Esophagus (tissue), 2 donors: ENCODE measurements at regions not wholly inside any gene's neighbourhood (a gene's known extent, or its start where the extent isn't known, plus 50 kb on each side); places are given as distances from the start of the nearest gene placed in this dataset.

Experiments
- H3K27ac ChIP-seq, 2 donors: one replicate each; pipeline ENCODE4 v1.5.1; 2013; ENCODE audit warnings: low read depth in 2 of 2, mild to moderate bottlenecking in 2 of 2, inconsistent platforms in 1 of 2, low read length in 1 of 2, moderate library complexity in 1 of 2
- H3K27me3 ChIP-seq, 2 donors: one replicate each; pipeline ENCODE4 v1.6.1; 2013; ENCODE audit warnings: low read length in 2 of 2, control low read depth in 1 of 2, mild to moderate bottlenecking in 1 of 2; ENCODE audit not compliant: insufficient read depth in 2 of 2, control insufficient read depth in 1 of 2
- H3K36me3 ChIP-seq, 2 donors: one replicate each; pipeline ENCODE4 v1.6.1; 2013; ENCODE audit warnings: low read length in 1 of 2; ENCODE audit not compliant: control insufficient read depth in 2 of 2, insufficient read depth in 2 of 2
- H3K4me1 ChIP-seq, 2 donors: one replicate each; pipeline ENCODE4 v1.6.1; 2013; ENCODE audit warnings: low read length in 1 of 2; ENCODE audit not compliant: control insufficient read depth in 2 of 2, insufficient read depth in 2 of 2
- H3K4me3 ChIP-seq, 2 donors: one replicate each; pipeline ENCODE4 v1.5.1; 2013; ENCODE audit warnings: low read length in 2 of 2, mild to moderate bottlenecking in 2 of 2, low read depth in 1 of 2, moderate library complexity in 1 of 2
- H3K9me3 ChIP-seq, 2 donors: one replicate each; pipeline ENCODE4 v1.6.1; 2013; ENCODE audit warnings: mild to moderate bottlenecking in 2 of 2, low read depth in 1 of 2, low read length in 1 of 2, moderate library complexity in 1 of 2; ENCODE audit not compliant: control insufficient read depth in 2 of 2, insufficient read depth in 1 of 2
- WGBS, 2 donors: extraction: QIAGEN DNeasy Blood & Tissue Kit; methylation state at CpG; one replicate each; pipeline ENCODE4 v1.1.7; 2013; 5-methylcytosine and 5-hydroxymethylcytosine counted together
- donor health status: healthy with polysubstance abuse.
- donor health status: Bipolar disorder and iron deficiency.

DNA sequence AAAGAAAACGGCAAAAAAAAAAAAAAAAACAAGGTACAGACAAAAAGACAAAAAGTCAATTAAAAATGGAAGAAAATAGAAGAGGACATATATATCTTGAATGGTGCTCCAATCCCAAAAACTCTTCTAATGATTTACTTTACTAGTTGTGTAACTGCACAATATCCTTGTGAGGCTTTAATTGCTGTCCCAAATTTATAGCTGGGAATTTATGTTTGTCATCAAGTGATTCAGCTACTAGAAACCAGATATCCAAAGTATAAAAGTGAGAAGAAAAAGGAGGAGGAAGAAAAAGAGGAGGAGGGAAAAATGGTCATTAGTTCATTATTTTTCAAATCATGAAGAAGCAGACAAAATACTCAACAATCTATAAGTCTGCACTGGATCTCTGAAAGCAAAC is 150.8 kb upstream of the ARPP21 start:
- H3K27ac ChIP-seq: no peak overlapping the region
- no peak overlapping the region for H3K4me3 ChIP-seq

GRCh38 chr3:35492841-35493240 is 146.5 kb upstream of the ARPP21 start:
- no peak overlapping the region for H3K27ac ChIP-seq
- no peaks in the 10 kb centered on the region for H3K36me3 ChIP-seq
- WGBS, 2 donors: 68 to 70% methylated on average over 2 of the region's 2 CpGs
- no peaks in the 10 kb centered on the region for H3K9me3 ChIP-seq
- H3K4me1 ChIP-seq: no peaks in the 10 kb centered on the region
- H3K27me3 ChIP-seq: no peaks in the 10 kb centered on the region
- no peak overlapping the region for H3K4me3 ChIP-seq

More for the DNA sequence above, 150.8 kb upstream of the ARPP21 start:
- H3K4me1 ChIP-seq: no peaks in the 10 kb centered on the region
- H3K27me3 ChIP-seq: no peaks in the 10 kb centered on the region
- WGBS, 2 donors: 81 to 86% methylated on average over 1 of the region's 1 CpG
- no peaks in the 10 kb centered on the region for H3K9me3 ChIP-seq
- H3K36me3 ChIP-seq: no peaks in the 10 kb centered on the region

- no peaks in the 10 kb centered on the region for H3K9me3 ChIP-seq
- H3K4me3 ChIP-seq: no peak overlapping the region
- 44 to 46% methylated on average over 4 of the region's 4 CpGs for WGBS, 2 donors
- H3K27me3 ChIP-seq: no peaks in the 10 kb centered on the region
- no peaks in the 10 kb centered on the region for H3K36me3 ChIP-seq
- no peak overlapping the region for H3K27ac ChIP-seq
- H3K4me1 ChIP-seq: no peaks in the 10 kb centered on the region
These were observed 140.7 kb upstream of the ARPP21 start for GRCh38 chr3:35498506-35499210.

DNA sequence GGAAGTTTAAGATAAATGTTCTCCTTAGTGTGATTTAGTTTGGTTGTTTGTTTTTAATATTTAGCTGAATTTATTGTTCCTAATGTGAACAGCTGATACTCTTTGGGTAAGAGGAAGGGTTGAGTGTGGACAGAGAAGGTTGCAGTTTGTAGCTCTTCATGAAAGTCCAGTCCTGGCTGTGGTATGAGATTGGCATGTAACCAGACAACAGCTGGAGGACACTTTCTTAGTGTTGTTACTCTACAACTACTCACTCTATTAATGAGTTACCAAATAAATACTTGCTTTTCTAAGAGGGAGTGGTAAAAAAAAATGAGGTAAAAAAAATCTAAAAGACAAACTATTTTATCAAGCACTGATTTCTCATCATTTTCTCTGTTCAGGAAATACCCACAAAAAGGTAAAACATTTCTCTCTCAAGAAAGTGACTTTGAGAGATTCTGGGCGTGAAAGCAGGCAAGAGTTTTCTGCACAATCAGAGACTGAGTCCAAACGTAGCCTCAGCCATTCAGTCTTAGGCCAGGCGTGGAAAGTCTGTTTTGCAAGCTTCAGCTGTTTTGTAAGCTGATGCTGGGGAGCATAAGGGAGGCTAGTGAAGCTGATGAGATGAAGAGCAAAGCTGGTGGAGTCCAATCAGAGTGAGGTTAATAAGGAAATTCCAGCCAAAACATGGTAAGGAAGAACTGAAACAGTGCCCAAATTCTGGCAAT is 138.5 kb upstream of the ARPP21 start:
- no peaks in the 10 kb centered on the region for H3K36me3 ChIP-seq
- H3K9me3 ChIP-seq: no peaks in the 10 kb centered on the region
- no peaks in the 10 kb centered on the region for H3K4me1 ChIP-seq
- WGBS, 2 donors: 65 to 69% methylated on average over 3 of the region's 3 CpGs
- no peak overlapping the region for H3K27ac ChIP-seq
- no peaks in the 10 kb centered on the region for H3K27me3 ChIP-seq
- H3K4me3 ChIP-seq: no peak overlapping the region

DNA sequence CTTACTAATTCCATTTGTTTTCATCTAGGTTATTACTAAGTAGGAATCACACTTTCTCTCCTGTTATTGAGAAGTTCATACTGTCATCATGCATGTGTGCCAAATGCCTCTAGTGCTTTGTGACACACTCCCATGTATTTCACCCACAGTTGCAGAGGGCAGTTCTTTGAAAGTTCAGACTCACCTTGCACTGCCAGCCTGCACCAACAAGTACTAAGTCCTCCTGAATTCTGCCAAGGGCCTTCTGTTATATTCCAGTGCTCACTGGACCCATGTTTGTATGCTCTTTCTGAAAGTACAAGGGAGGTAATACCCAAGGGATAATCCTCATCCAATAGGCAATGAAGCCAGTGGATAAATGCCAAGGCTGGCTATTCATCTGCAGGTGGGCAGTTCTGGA is 136.6 kb upstream of the ARPP21 start:
- H3K4me1 ChIP-seq: no peaks in the 10 kb centered on the region
- no peaks in the 10 kb centered on the region for H3K27me3 ChIP-seq
- H3K9me3 ChIP-seq: no peaks in the 10 kb centered on the region
- no peaks in the 10 kb centered on the region for H3K36me3 ChIP-seq
- no peak overlapping the region for H3K4me3 ChIP-seq
- no peak overlapping the region for H3K27ac ChIP-seq

DNA sequence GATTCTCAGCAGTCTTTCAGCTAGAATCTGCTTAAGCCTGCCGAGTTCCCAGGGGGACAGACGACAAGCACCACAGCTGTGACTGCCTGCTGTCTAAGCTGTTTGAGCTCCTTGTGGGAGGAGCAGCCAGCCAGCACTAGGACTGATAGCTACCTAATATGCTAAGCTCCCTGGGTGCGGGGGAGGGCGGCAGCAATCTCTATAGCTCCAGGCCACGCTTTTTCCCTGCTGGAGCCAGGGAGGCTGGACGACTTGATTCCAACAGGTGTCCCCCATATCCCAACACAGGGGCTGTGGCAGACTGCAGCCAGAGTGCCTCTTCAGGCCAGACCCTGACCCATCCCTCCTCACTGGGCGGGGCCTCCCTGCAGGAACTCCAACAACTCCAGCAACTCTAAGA is 134.1 kb upstream of the ARPP21 start:
- Histone ChIP-seq H3K4me3 (no peak overlapping the region), H3K27ac (no peak overlapping the region), H3K4me1 (no peaks in the 10 kb centered on the region), H3K27me3 (no peaks in the 10 kb centered on the region), H3K36me3 (no peaks in the 10 kb centered on the region), H3K9me3 (no peaks in the 10 kb centered on the region)
- 40 to 41% methylated on average over 7 of the region's 7 CpGs for WGBS, 2 donors

GRCh38 chr3:35505772-35506171 is 133.6 kb upstream of the ARPP21 start:
- Histone ChIP-seq H3K4me1 (no peaks in the 10 kb centered on the region), H3K27me3 (no peaks in the 10 kb centered on the region), H3K4me3 (no peak overlapping the region), H3K9me3 (no peaks in the 10 kb centered on the region), H3K36me3 (no peaks in the 10 kb centered on the region), H3K27ac (no peak overlapping the region)
- WGBS, 2 donors: 91 to 95% methylated on average over 3 of the region's 3 CpGs

DNA sequence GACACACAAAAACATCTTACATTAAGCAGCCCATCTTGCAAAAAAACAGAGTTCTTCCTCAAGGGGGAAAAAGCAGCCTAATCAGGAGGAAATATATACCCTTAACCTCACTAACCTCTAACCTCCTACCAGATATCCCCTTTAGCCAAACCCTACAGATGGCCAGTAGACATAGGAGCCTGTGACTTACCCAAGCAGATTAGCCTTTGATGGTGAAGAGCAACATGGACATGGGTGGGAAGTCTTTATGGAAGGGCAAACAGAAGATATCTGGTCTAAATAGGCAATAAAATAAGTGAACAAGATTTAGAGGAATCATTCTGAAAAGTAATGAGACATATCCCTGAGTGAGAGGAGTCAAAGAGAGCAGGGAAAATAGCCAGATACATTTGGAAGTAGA is 119.4 kb upstream of the ARPP21 start:
- no peaks in the 10 kb centered on the region for H3K36me3 ChIP-seq
- H3K4me1 ChIP-seq: no peaks in the 10 kb centered on the region
- H3K4me3 ChIP-seq: no peak overlapping the region
- no peaks in the 10 kb centered on the region for H3K9me3 ChIP-seq
- H3K27me3 ChIP-seq: no peaks in the 10 kb centered on the region
- H3K27ac ChIP-seq: no peak overlapping the region

GRCh38 chr3:35521196-35521595 is 118.1 kb upstream of the ARPP21 start:
- H3K9me3 ChIP-seq: no peaks in the 10 kb centered on the region
- no peaks in the 10 kb centered on the region for H3K4me1 ChIP-seq
- no peaks in the 10 kb centered on the region for H3K27me3 ChIP-seq
- no peak overlapping the region for H3K4me3 ChIP-seq
- WGBS, 2 donors: 78 to 83% methylated on average over 3 of the region's 3 CpGs
- H3K27ac ChIP-seq: no peak overlapping the region
- no peaks in the 10 kb centered on the region for H3K36me3 ChIP-seq

GRCh38 chr3:35522450-35522849 is 116.9 kb upstream of the ARPP21 start:
- Histone ChIP-seq H3K27me3 (no peaks in the 10 kb centered on the region), H3K4me3 (no peak overlapping the region), H3K4me1 (no peaks in the 10 kb centered on the region), H3K9me3 (no peaks in the 10 kb centered on the region), H3K36me3 (no peaks in the 10 kb centered on the region), H3K27ac (no peak overlapping the region)
- WGBS, 2 donors: 66 to 67% methylated on average over 3 of the region's 3 CpGs
